C4-2B (cell line): ENCODE measurements at regions not wholly inside any gene's neighbourhood (a gene's known extent, or its start where the extent isn't known, plus 50 kb on each side); places are given as distances from the start of the nearest gene placed in this dataset.

Source experiments
- ZFX ChIP-seq: fragments of 450-650 bp; IDR thresholded peaks from 2 replicates; pipeline ENCODE4 v1.6.1; 2017
- TF ChIP-seq, protein P1 (sequence below): fragments of 450-650 bp; conservative IDR thresholded peaks from 2 replicates; pipeline ENCODE4 v1.5.1; 2017; ENCODE audit warnings: mild to moderate bottlenecking

DNA sequence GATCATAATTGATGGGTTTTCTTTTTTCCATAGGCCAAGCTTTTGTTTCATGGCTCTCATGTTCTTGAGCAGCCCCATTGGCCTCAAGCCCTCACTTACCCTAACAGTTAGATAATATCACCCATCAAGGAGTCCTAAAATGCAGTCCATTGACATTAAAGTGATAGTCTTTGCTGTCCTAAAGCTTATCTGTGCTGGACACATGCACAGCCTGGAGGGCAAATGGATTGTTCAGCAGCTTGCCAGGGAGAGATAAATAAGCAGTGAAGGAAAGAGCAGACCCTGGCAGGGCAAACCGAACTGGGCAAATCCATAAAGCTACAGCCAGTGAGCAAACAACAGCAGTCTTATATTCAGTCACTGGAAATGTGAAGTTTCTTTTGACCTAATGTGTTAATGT is 199.6 kb upstream of the MID1 start:
- TF ChIP-seq, protein P1, sequence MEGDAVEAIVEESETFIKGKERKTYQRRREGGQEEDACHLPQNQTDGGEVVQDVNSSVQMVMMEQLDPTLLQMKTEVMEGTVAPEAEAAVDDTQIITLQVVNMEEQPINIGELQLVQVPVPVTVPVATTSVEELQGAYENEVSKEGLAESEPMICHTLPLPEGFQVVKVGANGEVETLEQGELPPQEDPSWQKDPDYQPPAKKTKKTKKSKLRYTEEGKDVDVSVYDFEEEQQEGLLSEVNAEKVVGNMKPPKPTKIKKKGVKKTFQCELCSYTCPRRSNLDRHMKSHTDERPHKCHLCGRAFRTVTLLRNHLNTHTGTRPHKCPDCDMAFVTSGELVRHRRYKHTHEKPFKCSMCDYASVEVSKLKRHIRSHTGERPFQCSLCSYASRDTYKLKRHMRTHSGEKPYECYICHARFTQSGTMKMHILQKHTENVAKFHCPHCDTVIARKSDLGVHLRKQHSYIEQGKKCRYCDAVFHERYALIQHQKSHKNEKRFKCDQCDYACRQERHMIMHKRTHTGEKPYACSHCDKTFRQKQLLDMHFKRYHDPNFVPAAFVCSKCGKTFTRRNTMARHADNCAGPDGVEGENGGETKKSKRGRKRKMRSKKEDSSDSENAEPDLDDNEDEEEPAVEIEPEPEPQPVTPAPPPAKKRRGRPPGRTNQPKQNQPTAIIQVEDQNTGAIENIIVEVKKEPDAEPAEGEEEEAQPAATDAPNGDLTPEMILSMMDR, result no peak
- TF ChIP-seq ZFX, result no peak
